ENCODE measurements at regions not wholly inside any gene's neighbourhood (a gene's known extent, or its start where the extent isn't known, plus 50 kb on each side); places are given as distances from the start of the nearest gene placed in this dataset.

DNA sequence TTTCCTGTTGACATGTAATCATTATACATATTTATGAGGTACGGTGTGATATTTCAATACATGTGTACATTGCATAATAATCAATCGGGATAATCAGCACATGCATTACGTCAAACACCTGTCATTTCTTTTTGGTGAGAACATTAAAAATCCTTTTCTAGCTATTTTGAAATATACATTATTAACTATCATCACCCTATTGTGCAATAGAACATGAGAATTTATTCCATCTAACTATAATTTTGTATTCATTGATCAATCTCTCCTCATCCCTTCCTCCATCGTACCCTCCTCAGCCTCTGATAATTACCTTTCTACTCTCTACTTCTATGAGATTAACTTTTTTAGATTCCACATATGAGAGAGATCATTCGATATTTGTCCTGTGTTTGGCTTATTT lies 170.9 kb upstream of the GHR start:
- TF ChIP-seq, protein P1, sequence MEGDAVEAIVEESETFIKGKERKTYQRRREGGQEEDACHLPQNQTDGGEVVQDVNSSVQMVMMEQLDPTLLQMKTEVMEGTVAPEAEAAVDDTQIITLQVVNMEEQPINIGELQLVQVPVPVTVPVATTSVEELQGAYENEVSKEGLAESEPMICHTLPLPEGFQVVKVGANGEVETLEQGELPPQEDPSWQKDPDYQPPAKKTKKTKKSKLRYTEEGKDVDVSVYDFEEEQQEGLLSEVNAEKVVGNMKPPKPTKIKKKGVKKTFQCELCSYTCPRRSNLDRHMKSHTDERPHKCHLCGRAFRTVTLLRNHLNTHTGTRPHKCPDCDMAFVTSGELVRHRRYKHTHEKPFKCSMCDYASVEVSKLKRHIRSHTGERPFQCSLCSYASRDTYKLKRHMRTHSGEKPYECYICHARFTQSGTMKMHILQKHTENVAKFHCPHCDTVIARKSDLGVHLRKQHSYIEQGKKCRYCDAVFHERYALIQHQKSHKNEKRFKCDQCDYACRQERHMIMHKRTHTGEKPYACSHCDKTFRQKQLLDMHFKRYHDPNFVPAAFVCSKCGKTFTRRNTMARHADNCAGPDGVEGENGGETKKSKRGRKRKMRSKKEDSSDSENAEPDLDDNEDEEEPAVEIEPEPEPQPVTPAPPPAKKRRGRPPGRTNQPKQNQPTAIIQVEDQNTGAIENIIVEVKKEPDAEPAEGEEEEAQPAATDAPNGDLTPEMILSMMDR (conservative IDR thresholded peaks at IDR 0.05 in 1 of 2, IDR thresholded peaks at IDR 0.05 in 1 of 2; ENCODE audit: low read depth in 1 of 2, low read length in 2 of 2), result no peak
- TF ChIP-seq EZH2 (IDR thresholded peaks at IDR 0.05; ENCODE audit: low read length, missing control alignments), result no peak

All from fibroblast of lung (primary cell).